Effector CD4-positive, alpha-beta T cell (primary cell): ENCODE measurements at regions not wholly inside any gene's neighbourhood (a gene's known extent, or its start where the extent isn't known, plus 50 kb on each side); places are given as distances from the start of the nearest gene placed in this dataset.

Experiments
- DNase-seq: peaks from one replicate; pipeline ENCODE4 v3.0.0-alpha.2; 2020

DNA sequence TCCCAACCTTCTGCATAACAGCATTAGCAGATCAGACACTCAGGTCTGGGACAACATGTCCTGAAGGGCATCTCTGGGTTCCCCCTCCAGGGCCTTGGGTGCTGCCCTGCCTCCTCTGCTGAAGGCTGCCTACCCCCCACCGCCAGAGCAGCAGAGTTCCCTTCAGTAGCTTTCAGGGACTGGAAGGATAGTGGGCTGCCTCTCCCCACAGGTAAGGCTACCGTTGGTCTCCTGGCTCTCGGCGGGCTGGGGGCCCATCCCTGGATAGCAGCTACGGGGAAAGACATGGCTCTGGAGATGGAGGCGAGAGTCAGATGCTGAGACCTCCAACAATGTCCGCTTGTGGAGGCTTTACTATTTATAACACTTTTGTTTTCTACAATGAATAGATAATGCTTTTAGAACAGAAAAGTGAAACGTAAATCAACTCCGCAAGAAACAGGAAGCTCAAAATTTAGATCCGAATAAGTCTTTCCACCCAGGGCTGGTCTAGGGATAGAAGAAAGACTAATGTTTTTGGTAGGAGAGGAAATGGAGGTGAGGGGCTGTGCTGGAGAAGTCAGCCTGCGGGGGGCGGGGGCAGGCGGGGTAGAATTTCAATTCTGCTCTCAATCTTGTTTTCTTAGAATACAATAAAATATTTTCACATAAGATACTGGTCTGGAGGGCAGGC is 58.4 kb downstream of the ARL4C start:
- DNase-seq: no peak

DNA sequence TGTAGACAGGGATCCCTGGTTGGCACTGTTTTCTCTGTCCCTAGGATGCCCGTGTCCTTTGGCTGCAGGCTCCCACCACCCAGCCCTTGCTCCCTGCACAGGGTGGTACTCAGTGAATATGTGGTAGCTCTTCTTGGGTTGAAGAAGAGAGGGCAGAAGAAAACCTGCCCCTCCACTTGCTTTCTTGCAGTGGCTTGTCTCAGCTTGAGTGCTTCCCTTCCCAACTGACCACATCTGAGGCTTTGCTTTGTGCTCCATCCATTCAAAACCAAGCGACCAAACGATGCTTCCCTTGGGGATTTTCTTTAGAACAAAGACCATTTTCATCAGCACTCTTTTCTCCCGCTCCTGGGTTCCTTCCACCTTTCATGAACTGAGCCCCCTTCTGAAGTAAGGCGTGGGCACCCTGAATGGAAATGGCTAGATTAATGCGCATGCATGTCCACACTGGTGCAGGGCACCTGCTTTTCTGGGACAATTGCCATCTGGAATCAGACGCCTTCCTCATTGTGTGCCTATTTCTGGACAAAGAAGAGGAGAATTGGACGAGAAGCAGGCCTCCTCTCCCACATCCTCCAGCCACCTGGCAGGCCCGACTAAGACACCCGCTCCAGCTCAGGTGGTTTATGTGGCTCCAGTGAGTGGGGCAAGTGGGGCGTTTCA is 59.1 kb downstream of the ARL4C start:
- no peak for DNase-seq

GRCh38 chr2:234436482-234436837 is 60.4 kb downstream of the ARL4C start:
- no peak for DNase-seq

DNA sequence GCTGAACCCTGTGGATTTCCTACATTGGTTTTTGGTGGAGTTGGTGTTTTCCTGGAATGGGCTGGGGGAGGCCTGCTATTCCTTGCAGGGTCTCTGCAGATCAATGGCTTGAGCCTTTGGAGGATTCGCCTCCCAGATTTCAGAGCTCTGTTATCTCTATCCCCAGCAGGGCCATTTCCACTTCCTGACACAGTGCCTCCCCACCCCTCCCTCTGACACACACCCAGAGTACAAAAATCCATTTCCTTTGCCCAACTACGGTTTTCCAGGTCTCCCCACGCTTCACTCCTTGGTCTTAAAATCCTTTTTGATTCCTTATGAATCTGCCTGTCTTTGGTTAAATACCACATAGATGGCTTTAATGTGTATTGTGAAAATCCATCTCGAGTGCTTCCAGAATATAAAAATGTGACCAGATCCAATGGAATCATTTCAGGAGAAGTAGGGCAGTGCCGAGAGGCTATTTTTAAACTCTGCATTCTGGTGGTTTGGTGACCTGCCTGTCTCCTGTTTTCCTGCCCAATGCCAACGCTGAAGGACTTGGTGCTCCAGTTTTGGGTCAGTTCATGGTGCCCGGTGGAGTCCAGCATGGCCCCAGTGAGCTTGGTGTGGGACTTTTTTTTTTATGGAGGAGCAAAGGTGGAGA is 60.9 kb downstream of the ARL4C start:
- no peak for DNase-seq

GRCh38 chr2:234433201-234433600 is 63.7 kb downstream of the ARL4C start:
- no peak for DNase-seq

GRCh38 chr2:234430871-234431270 is 66.0 kb downstream of the ARL4C start:
- DNase-seq: no peak

DNA sequence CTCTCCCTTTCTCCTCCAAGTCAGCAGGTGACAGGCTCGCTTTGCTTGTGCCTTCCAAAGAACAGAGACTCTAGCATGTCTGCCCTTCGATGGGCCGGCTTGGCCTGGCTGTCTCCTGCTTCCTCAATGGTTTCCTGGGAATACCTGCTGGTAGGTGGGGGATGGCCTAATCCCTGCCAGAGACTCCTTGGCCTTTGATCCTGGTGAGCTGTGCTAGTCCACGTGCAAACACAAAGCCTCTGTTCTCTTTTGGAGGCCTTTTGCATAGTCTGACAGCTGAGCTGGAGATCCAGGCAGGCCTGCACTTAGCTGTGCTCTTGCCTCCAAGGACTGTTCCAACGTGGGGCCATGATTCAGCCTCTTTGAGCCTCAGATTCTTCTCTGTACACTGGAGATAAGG is 67.6 kb downstream of the ARL4C start:
- no peak for DNase-seq

DNA sequence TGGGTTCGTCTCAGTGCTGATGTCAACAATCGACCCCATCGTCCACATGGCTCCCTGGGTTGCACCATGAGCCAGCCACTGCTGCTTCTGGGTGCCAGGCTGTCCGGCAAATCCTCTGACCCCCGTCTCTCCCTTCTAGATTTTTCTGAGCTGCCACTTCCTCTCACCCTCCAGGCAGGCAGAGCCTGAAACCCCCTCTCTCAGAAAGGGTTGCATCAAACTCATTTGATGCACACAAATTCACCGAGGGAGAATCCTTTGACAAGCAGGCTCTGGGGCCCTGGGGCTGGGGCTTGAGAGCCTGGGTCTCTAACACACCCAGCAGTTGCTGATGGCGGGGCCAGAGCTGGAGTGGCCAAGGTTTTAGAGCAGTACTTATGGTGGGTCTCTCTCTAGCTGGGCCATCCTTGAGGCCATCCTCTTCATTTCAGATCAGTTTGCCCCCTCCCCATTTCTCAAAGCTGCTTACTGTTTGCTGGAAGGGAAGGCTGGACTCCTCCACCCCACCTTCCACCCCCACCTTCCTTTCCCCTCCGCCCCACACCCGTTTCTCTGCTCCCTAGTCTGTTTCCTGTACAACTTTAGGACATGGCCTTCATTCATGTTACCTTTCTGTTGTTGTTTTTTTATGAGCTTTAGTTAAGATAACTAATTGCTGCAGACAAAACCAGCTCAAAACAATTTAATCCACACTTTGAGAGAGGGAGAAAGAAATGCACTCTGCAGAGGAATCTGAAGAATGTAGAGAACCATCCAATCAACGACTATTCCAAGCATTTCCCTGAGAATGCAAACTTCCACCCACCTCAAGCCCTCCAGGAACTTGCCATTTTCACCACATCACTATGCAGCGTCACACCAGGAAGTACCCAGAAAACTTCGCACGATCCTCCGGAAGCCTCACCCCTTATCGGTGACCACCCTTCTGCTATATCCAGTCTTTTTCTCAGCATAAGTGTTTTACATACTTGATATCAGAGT is 69.5 kb downstream of the ARL4C start:
- DNase-seq: no peak

DNA sequence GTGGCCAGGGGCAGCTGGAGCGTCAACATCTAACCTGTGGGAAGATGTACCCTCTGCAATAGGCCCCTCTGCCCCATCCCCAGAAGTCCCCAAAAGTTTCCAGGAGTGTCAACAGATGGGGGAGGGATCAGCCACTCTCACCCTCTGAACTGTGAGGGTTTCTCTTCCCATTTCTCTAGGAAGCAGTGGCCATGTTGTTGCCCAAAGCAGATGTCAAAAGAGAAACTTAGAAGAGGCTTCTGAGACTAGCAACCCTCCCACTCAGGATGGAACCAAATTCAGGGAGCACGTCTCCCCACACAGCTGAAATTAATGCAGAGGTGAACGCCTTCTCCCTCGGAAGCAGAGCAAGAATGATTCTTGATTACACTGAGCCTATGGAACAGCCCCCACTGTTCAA is 70.3 kb downstream of the ARL4C start:
- DNase-seq: no peak

- DNase-seq: peak; percentile 73
Measured at GRCh38 chr2:234425639-234426603, 71.0 kb downstream of the ARL4C start.

GRCh38 chr2:234423884-234424283 is 73.0 kb downstream of the ARL4C start:
- no peak for DNase-seq

DNA sequence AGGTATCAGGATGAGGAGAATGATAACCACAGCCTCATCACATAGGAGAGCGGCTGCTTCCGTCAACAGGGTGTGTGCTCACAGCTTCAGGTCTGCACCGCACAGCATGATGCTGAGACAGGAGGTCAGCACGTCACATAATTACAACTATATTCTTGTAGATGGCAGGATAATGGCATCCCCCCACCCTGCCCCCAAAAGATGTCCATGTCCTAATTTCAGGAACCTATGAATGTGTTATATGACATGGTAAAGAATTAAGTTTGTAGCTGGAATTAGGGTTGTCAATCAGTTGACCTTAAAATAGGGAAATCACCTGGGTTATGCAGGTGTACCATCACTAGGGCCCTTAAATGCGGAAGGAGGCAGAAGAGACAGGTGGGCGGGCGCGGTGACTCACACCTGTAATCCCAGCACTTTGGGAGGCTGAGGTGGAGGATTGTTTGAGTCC is 73.9 kb downstream of the ARL4C start:
- DNase-seq: peak; percentile 68

DNA sequence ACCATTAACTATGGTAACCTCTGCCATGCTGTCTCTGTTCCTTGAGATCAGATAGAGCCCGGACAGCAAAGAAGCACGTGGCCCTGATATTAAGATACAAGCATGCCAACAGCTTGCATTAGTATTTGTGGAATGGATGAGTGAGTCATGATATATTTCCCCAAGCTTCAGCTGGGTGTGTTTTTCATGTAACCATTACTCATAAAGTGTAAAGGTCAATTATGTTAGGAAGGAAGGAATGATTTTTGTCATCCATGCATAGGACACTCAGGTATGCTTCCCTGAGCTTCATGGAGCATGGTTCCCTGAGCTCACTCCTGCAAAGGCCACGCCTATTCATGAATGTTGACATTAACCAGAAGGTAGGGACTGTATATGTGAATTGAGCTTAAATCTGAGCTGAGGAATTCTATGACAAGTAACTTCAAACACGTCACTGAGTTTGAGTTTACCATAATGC is 74.6 kb downstream of the ARL4C start:
- DNase-seq: peak; percentile 30

DNA sequence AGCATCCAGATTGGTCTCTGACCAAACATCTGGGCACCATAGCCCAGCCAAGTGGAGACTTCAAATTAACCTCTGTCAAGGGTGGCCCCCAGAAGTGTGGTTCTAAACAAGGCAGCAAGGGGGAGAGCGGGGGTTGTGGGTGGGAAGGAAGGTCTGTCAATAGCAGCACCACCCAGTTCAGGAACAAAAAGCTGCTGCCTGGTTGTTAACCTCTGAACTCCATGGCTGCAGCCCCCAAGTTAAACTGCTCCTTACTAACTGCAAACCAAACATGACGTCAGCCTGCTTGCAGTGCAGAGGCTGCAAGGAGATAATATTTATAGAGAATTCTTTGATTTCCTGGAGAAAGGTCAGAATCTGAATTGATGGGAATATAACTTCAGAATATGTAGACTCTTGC is 76.5 kb downstream of the ARL4C start:
- no peak for DNase-seq

DNA sequence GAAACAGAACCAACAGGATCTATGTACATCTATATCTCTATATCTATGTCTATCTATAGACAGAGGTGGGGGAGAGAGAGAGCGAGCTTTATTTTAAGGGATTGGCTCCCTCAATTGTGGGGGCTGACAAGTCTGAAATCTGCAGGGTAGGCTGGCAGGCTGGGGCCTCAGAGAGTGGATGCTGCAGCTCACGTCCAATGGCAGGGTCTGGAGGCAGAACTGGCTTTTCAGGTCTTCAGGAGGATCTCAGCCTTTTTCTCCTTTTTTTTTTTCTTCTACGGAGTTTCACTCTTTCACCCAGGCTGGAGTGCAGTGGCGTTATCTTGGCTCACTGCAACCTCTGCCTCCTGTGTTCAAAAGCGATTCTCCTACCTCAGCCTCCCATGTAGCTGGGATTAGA is 77.2 kb downstream of the ARL4C start:
- DNase-seq: no peak

DNA sequence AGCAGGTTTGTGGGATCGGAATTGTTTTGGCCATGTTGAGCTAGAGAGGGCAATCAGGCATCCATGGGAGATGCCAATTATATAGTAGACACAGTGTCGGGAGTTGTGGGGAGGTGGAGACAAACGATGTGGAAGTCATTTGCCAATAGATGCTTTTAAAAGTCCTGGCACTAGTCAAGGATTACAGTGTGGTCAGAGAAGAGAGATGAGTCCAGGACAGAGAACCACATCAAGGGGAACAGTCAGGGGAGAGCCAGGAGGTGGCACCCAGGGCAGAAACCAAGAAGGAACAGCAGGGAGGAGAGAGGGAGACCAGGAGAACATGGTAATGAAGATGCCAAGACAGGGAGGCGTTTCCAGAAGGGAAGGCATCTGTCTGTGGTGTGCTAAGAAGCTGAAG is 81.2 kb downstream of the ARL4C start:
- no peak for DNase-seq

GRCh38 chr2:234414596-234414995 is 82.3 kb downstream of the ARL4C start:
- DNase-seq: no peak

DNA sequence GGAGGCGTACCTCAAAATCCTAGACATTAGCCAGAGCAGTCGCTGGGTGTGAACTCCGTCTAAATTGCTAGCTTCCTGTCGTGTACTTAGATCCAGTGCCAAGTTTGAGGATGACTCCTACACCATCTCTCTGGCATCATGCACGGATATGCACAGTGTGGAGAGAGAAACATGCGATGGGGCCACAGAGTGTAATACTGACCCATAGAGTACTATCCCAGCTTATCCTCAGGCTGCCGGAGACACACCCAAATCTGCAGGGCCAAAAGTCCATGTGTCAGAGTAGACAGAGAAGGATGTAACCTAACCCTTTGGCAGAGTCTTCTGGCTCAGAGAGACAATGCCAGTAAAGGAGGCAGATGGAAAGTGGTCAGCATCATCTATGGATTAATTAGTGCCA is 84.2 kb downstream of the ARL4C start:
- no peak for DNase-seq

- no peak for DNase-seq
Measured at GRCh38 chr2:234411793-234412192, 85.1 kb downstream of the ARL4C start.

DNA sequence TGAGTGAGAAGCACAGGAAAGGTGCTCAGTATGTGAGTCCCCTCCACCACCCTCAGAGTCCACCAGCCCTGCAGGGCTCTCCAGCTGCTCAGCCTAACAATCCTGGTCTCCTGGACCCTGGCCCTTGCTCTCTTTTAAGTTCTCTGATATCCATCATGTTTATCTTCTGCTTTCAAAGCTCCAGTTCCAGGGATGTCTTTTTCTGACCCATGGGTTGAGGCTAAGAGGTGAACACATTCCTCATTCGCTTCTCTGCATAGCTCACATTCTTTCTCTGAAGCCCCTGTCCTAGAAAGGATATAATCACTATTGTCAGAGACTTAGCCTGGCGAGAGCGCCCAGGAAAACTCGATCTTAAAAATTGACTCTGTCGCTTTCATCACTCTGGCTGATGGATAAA is 86.4 kb downstream of the ARL4C start:
- no peak for DNase-seq

- no peak for DNase-seq
Measured at GRCh38 chr2:234409590-234409989, 87.3 kb downstream of the ARL4C start.

DNA sequence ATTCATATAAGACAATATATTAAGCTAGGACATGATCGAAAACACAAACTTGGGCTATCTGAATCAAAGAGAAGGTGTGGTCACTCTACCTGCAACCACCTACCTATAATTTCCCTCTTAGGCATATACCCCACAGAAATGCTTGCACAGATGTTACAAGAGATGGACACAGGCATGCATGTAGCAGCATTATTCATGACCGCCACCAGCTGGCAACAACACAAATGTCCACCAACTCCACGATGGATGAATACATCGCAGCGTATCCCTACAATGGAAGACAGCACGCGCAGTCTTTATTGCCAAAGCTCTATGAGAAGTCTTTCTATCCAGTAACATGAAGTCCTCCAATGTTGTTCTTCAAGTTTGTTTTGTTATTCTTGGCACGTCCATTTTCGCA is 90.8 kb downstream of the ARL4C start:
- DNase-seq: no peak
